Gastrocnemius medialis (tissue), 4 donors: ENCODE measurements at regions not wholly inside any gene's neighbourhood (a gene's known extent, or its start where the extent isn't known, plus 50 kb on each side); places are given as distances from the start of the nearest gene placed in this dataset.

Source experiments
- POLR2A ChIP-seq, 2 donors: fragments of 450-650 bp; IDR thresholded peaks; one replicate each; pipeline ENCODE4 v1.6.1; 2017; ENCODE audit warnings: antibody characterized with exemption in 2 of 2, mild to moderate bottlenecking in 2 of 2, moderate library complexity in 2 of 2
- TF ChIP-seq, protein P1 (sequence below), 5 experiments: fragments of 450-650 bp in 3 of 5; fragments of 200-600 bp in 2 of 5; sonication (generic) in 2 of 5; IDR thresholded peaks in 4 of 5; conservative IDR thresholded peaks in 1 of 5; 1 replicate in 4 of 5; 2 replicates in 1 of 5; pipeline ENCODE4 v1.5.1; 2016 to 2019; ENCODE audit warnings: antibody characterized with exemption in 5 of 5, mild to moderate bottlenecking in 3 of 5, moderate library complexity in 3 of 5

- TF ChIP-seq, protein P1, sequence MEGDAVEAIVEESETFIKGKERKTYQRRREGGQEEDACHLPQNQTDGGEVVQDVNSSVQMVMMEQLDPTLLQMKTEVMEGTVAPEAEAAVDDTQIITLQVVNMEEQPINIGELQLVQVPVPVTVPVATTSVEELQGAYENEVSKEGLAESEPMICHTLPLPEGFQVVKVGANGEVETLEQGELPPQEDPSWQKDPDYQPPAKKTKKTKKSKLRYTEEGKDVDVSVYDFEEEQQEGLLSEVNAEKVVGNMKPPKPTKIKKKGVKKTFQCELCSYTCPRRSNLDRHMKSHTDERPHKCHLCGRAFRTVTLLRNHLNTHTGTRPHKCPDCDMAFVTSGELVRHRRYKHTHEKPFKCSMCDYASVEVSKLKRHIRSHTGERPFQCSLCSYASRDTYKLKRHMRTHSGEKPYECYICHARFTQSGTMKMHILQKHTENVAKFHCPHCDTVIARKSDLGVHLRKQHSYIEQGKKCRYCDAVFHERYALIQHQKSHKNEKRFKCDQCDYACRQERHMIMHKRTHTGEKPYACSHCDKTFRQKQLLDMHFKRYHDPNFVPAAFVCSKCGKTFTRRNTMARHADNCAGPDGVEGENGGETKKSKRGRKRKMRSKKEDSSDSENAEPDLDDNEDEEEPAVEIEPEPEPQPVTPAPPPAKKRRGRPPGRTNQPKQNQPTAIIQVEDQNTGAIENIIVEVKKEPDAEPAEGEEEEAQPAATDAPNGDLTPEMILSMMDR (IDR thresholded peaks at IDR 0.05 in 4 of 5, conservative IDR thresholded peaks at IDR 0.05 in 1 of 5): no peak
- TF ChIP-seq POLR2A (IDR thresholded peaks at IDR 0.05): no peak
Observed at GRCh38 chr17:34151102-34151501, 104.0 kb upstream of the CCL2 start.
